ENCODE measurements at regions not wholly inside any gene's neighbourhood (a gene's known extent, or its start where the extent isn't known, plus 50 kb on each side); places are given as distances from the start of the nearest gene placed in this dataset.
A peak's percentile ranks its signal among the peaks of the same experiment; 100 is the strongest.

GRCh38 chr14:71185637-71186036 is 278.4 kb downstream of the PCNX1 start:
- no peak for DNase-seq
- no peak for TF ChIP-seq CTCF (IDR thresholded peaks at IDR 0.05)
- Mint-ChIP-seq H3K27me3 (ENCODE audit: insufficient read depth) (no peaks in the 10 kb centered on the region), H3K36me3 (ENCODE audit: low read depth) (no peaks in the 10 kb centered on the region), H3K4me3 (no peak overlapping the region), H3K9me3 (no peaks in the 10 kb centered on the region; the same call in 1 of the 2 replicates), H3K27ac (no peak overlapping the region), H3K4me1 (ENCODE audit: low read depth) (no peaks in the 10 kb centered on the region)

- Mint-ChIP-seq H3K9me3 (no peaks in the 10 kb centered on the region; the same call in 1 of the 2 replicates), H3K4me3 (no peak overlapping the region), H3K27me3 (ENCODE audit: insufficient read depth) (peaks cover 2% of the 10 kb centered on the region), H3K4me1 (ENCODE audit: low read depth) (no peaks in the 10 kb centered on the region), H3K36me3 (ENCODE audit: low read depth) (no peaks in the 10 kb centered on the region), H3K27ac (no peak overlapping the region)
- TF ChIP-seq CTCF (IDR thresholded peaks at IDR 0.05), result no peak
- DNase-seq, result no peak
Measured at GRCh38 chr14:71187633-71188356, 280.5 kb downstream of the PCNX1 start.

- Mint-ChIP-seq H3K36me3 (ENCODE audit: low read depth) (no peaks in the 10 kb centered on the region), H3K9me3 (no peaks in the 10 kb centered on the region; the same call in 1 of the 2 replicates), H3K27ac (no peak overlapping the region), H3K27me3 (ENCODE audit: insufficient read depth) (peaks cover 3% of the 10 kb centered on the region), H3K4me3 (no peak overlapping the region), H3K4me1 (ENCODE audit: low read depth) (peaks cover 8% of the 10 kb centered on the region; the same call in 1 of the 2 replicates)
- TF ChIP-seq CTCF (IDR thresholded peaks at IDR 0.05), result no peak
- no peak for DNase-seq
Measured at GRCh38 chr14:71190770-71191374, 283.6 kb downstream of the PCNX1 start.

- Mint-ChIP-seq H3K4me1 (ENCODE audit: low read depth) (peaks cover 8% of the 10 kb centered on the region; the same call in 1 of the 2 replicates), H3K36me3 (ENCODE audit: low read depth) (no peaks in the 10 kb centered on the region)
Measured at GRCh38 chr14:71193663-71194062, 286.4 kb downstream of the PCNX1 start.

GRCh38 chr14:71194251-71194650 is 287.0 kb downstream of the PCNX1 start:
- peaks cover 4% of the 10 kb centered on the region for H3K27me3 Mint-ChIP-seq (ENCODE audit: insufficient read depth)
- no peaks in the 10 kb centered on the region for H3K36me3 Mint-ChIP-seq (ENCODE audit: low read depth)
- no peak for TF ChIP-seq CTCF (IDR thresholded peaks at IDR 0.05)
- H3K27ac Mint-ChIP-seq, result no peak overlapping the region
- H3K4me3 Mint-ChIP-seq, result no peak overlapping the region
- DNase-seq, result no peak
- H3K4me1 Mint-ChIP-seq (ENCODE audit: low read depth), result peaks cover 8% of the 10 kb centered on the region; the same call in 1 of the 2 replicates
- H3K9me3 Mint-ChIP-seq, result no peaks in the 10 kb centered on the region

More at GRCh38 chr14:71193663-71194062, 286.4 kb downstream of the PCNX1 start:
- no peaks in the 10 kb centered on the region for H3K9me3 Mint-ChIP-seq
- TF ChIP-seq CTCF (IDR thresholded peaks at IDR 0.05), result no peak
- no peak overlapping the region for H3K4me3 Mint-ChIP-seq
- peaks cover 4% of the 10 kb centered on the region for H3K27me3 Mint-ChIP-seq (ENCODE audit: insufficient read depth)
- no peak overlapping the region for H3K27ac Mint-ChIP-seq
- peak; percentile 16 for DNase-seq
